CD4-positive, alpha-beta T cell treated with Interleukin-17A for 1 hour (primary cell): ENCODE measurements at regions not wholly inside any gene's neighbourhood (a gene's known extent, or its start where the extent isn't known, plus 50 kb on each side); places are given as distances from the start of the nearest gene placed in this dataset.
"Not testable (repeated sequence)": the region's sequence is repeated elsewhere in the genome, so short reads cannot be mapped to it uniquely, and the experiment has no call there.

ENCODE experiments used
- DNase-seq: peaks from one replicate; pipeline ENCODE4 v3.0.0-alpha.2; 2020

DNA sequence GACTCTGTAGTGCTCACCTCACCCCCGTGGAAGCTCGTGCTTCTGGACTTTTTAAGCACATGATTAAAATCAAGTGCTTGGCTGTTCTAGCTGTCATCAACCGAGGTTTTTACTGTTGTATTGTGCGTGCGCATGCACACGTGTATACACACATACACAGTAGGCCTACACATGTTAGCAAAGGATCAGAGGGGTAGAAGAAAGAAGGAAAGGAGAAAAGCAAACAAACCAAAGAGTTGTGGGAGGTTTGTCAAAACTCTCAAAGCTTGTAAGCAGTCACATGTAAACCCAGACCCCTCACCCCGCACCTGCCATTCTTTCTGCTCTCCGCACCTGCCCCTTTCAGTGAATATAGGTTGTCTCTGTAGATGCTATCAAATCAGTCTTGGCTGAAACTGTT lies 311.8 kb downstream of the HS3ST1 start:
- DNase-seq = no peak

GRCh38 chr4:11111876-11112275 lies 316.8 kb downstream of the HS3ST1 start:
- DNase-seq = no peak

DNA sequence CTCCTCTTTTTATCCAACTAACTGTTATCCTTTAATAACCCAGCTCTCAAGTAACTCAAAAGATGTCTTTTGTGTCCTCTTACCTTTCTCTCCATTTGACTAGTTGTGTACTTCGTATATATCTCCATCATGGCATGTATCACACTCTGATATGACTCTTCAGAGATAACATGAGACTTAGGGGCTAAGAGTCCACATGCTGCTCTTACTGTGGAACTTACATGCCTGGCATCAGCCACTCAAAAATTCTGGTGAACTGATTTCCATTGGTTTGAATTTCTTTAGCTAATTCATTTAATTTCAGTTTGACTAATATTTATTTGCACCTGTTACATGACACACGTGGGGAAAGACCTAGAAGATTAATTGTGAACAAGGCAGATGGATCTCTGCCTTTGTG lies 317.3 kb downstream of the HS3ST1 start:
- DNase-seq = no peak

DNA sequence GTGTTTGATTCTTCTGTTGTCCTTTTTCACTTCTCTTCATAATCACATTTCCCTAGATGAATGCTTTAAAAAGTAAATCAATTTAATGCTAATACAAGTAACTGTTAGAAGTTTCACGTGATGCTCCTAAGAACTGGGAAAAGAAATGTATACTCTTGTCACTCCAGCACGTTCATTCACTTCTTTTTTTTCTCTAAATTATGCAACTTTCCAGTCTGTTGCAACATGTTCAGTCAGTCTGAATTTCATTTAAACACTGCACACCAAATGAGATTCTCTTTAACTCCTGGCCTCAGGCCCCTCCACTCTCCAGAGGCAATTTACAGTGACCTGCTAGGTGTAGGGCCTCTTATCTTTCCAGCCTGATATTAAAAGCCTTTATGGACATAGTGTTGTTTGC lies 321.9 kb downstream of the HS3ST1 start:
- no peak for DNase-seq

GRCh38 chr4:11106190-11106589 lies 322.5 kb downstream of the HS3ST1 start:
- no peak for DNase-seq

DNA sequence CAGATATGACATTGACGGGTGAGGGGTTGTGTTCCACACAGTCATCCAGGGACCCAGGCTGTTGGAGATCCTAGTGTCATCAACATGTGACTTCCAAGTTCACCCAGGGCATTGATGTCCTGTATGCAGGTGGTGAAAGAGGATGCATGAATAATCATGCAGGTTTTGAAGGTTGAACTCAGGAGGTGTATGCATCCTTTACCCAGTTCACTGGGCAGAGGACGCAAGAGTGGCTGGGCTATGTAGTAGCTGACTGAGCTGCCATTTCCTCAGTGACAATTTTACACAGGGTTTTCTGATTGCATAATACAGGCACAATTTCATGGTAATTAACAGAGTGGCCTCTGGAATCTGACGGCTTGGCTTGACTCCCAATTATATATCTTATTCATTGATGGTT lies 323.0 kb downstream of the HS3ST1 start:
- DNase-seq = no peak

DNA sequence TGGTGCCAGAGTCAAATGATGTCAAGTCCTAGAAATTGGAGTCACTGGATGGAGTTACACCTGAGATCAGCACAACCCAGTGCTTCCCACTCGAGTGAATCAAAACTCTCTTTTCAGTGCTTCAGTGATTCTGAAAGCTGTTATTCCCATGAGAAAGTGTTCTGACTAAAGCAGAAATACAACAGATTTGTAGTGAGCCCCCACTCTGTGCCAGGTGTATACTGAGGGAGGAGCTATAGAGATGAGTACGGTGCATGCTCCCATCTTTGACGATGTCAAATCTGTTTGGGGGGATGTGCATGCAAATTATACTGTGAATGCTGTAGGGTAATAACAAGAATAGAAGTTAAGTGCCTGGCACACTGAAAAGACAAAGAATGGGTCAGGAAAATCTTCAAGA lies 330.2 kb downstream of the HS3ST1 start:
- DNase-seq = no peak

- no peak for DNase-seq
Measured at GRCh38 chr4:11097725-11098124, 331.0 kb downstream of the HS3ST1 start.

GRCh38 chr4:11081006-11081405 lies 347.7 kb downstream of the HS3ST1 start:
- no peak for DNase-seq

GRCh38 chr4:11079171-11079570 lies 349.5 kb downstream of the HS3ST1 start:
- no peak for DNase-seq

DNA sequence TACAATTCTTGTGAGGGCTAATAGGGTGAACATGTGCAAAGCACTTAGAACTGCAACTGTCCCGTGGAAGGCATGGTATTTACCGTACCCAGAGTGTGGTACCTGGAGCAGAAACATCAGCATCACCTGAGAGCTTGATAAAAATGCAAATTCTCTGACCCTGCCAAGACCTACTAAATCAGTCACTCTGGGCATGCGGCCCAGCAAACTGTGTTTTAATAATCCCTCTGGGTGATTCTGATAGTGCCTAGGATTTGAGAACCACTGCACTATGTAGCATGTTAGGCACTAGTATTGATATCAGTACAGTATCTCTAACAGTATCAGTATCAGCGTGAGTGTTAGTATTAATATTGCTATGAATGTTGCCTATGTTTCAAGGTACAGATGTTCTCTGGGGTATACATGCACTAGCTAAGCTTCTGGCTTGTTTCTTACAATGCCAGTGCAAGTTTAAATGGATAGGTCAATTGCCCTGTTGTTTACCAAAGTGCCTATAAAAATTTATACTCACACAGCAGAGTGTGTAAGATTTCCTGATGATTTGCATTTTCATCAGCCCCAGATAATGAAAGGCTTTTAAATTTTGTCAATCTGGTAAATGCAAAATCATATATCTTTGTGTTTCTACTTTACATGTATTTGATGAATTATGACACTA lies 354.0 kb downstream of the HS3ST1 start:
- no peak for DNase-seq

DNA sequence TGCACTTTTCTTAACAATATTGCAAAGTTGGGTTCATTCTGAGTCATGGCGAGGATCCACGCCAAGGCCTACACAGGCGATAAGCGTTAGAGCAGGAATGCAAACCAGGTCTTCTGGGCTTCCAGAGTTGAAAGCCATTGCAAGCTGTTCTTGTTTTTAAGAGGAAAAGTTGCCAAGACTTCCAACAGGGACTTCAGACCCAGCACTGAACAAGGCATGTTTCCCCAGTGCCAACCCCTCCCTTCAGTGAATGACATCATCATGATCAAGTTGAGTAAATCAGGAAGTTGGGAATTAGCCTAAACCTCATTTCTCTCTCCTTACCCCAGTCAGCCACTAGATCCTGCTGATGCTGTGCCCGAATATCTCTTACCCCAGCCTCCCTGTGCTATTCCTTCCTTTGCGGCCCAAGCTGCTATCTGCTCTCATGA lies 355.1 kb downstream of the HS3ST1 start:
- DNase-seq = no peak

- DNase-seq = no peak
Measured at GRCh38 chr4:11072999-11073398, 355.7 kb downstream of the HS3ST1 start.

DNA sequence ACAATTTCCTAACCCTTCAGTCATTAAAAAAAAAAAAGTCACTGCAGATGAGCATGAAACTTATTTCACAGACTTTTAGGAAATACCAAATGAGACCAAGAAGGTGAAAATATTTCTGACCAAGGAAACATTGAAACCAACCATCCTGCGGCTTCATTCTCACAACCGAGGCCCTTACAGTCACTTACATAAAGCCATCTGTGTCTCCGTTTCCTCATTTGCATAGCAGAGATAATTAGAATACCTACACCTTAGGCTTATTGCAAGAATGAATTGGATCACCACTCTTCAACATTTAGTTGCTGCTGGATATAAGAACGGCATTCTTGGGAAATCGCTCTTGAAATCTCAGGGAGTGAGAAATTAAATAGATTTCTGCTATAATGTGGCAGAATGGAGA lies 356.2 kb downstream of the HS3ST1 start:
- no peak for DNase-seq

DNA sequence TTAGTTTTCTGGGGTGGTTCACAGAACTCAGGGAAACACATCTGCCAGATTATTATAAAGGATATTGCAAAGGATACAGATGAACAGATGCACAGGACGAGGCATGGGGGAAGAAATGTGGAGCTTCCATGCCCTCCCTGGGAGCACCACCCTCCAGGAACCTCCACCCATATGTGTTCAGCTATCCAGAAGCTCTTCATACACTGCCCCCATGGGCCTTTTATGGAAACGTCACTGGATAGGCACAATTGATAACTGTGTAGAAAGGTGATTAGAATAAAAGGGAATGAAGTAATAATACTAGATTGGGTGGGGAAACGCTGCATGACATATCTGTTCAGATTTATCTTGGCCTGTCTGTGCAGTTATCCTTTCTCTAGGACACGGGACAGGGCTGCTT lies 357.9 kb downstream of the HS3ST1 start:
- no peak for DNase-seq

DNA sequence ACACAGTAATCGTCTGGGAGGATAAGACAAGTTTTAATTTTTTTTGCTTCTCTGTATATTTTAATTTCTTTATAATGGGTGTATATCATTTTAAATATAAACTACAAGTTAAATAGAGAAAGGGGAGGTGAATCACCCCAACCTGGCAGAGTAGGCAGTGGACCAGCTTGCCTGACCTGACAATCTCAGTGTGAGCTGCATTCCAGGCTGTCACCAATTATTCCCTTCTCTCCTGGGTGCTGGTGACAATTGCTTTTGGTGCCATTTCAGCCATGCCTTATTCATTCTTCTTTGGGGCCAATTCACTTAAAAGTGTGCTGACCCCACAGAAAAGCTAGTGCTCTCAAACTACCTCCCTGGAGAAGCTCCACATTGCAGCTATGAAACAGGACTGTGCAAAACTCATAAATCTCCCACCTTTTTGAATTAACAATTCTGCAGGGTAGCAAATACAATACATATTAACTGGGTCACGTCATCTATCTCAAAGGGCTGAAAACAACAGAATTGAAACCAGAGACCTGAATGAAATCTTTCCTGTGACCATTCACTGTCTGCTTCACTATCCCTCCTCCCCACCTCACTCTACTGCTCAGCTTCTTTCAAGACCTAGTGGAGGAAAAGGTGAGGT lies 359.0 kb downstream of the HS3ST1 start:
- DNase-seq = no peak

- no peak for DNase-seq
Measured at GRCh38 chr4:11069083-11069482, 359.6 kb downstream of the HS3ST1 start.

DNA sequence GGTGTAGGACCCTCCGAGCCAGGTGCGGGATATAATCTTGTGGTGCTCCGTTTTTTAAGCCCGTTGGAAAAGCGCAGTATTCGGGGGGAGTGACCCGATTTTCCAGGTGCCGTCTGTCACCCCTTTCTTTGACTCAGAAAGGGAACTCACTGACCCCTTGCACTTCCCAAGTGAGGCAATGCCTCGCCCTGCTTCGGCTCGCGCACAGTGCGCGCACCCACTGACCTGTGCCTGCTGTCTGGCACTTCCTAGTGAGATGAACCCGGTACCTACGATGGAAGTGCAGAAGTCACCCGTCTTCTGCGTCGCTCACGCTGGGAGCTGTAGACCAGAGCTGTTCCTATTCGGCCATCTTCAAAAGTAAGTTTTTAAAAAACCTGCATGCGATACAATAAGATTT lies 362.1 kb downstream of the HS3ST1 start:
- not testable (repeated sequence) for DNase-seq

DNA sequence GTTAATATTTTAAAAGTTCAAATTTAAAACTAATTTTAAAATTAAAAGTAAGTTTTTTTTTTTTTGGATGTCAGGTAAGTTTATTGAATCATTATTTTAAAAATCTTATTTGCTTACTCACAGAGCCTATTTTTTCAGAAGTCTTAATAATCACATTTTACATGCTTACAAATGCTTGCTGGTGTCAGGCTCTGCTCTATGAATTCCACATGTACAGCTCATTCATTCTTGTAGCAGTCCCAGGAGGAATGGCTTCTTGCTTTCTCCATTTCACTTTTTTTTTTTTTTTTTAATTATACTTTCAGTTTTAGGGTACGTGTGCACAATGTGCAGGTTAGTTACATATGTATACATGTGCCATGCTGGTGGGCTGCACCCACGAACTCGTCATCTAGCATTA lies 368.1 kb downstream of the HS3ST1 start:
- DNase-seq = not testable (repeated sequence)

DNA sequence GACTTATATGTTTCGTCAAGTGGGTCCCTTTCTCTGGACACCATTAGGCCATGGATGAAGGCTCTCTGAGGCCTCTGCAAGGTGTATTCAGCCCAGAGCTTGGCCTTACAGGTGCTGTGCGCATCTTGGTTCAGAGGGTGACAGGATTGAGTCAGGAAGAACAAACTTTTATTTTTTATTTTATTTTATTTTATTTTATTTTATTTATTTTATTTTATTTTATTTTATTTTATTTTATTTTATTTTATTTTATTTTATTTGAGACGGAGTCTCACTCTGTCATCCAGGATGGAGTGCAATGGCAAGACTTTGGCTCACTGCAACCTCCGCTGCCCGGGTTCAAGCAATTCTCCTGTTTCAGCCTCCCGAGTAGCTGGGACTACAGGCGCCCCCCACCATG lies 370.4 kb upstream of the CLNK start:
- not testable (repeated sequence) for DNase-seq

GRCh38 chr4:11053601-11054220 lies 369.1 kb upstream of the CLNK start:
- no peak for DNase-seq

DNA sequence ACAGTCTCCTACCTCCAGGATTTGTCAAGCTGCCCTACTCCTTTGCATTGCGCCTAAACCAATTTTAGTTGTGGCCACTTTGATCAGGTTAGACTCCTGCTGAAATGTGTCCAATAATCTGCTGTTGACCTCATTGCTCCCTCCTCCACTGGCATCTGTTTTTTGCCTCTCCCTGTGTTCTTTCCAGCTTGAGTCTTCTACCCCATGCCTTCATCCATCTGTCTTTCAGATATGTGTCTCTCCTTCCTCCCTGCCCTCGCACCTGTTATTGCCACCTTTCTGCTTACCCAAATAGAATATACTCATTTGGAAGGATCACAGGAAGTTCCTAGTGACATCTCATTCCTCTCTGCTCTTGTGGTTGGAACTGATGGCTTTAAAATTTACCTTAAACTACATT lies 366.6 kb upstream of the CLNK start:
- DNase-seq = no peak

GRCh38 chr4:11050766-11051165 lies 366.2 kb upstream of the CLNK start:
- no peak for DNase-seq

- no peak for DNase-seq
Measured at GRCh38 chr4:11049001-11049400, 364.4 kb upstream of the CLNK start.

- no peak for DNase-seq
Measured at GRCh38 chr4:11042760-11043159, 358.2 kb upstream of the CLNK start.
